H1 (cell line): ENCODE measurements at regions not wholly inside any gene's neighbourhood (a gene's known extent, or its start where the extent isn't known, plus 50 kb on each side); places are given as distances from the start of the nearest gene placed in this dataset.

ENCODE experiments used
- CTCF ChIA-PET: fragments of 300-600 bp; sonication (Branson Sonifier 250); formaldehyde crosslinking; loops from one replicate; lab custom pipeline; 2021; ENCODE audit not compliant: partially characterized antibody; lab: Charles Lee
- POLR2A ChIA-PET: fragments of 300-600 bp; sonication (Branson Sonifier 250); formaldehyde crosslinking; loops from one replicate; lab custom pipeline; 2021; ENCODE audit warnings: inconsistent platforms; ENCODE audit not compliant: partially characterized antibody; lab: Charles Lee
- DNase-seq, 2 experiments: peaks; one replicate each; pipeline versions ENCODE4 v3.0.0 to v3.0.0-alpha.2; 2010 to 2022; ENCODE audit warnings: low spot score in 2 of 2, low read depth in 1 of 2, mixed read lengths in 1 of 2
- FAIRE-seq: peaks from 2 replicates; lab custom pipeline; 2011; peaks lifted over from hg19 to GRCh38; lab: Jason Lieb, UNC
- H2AFZ ChIP-seq: 2 replicates; pipeline ENCODE4 v1.8.1; 2012; ENCODE audit warnings: low read length, inconsistent platforms
- H2AK5ac ChIP-seq: 2 replicates; pipeline ENCODE4 v1.6.1; 2013; ENCODE audit warnings: low read depth, low read length
- H2BK120ac ChIP-seq: replicated peaks from 2 replicates; pipeline ENCODE3; 2013; ENCODE audit warnings: low read depth, low read length, inconsistent platforms
- H2BK12ac ChIP-seq: 2 replicates; pipeline ENCODE4 v1.6.1; 2013; ENCODE audit warnings: low read depth, low read length
- H2BK15ac ChIP-seq: 2 replicates; pipeline ENCODE4 v1.6.1; 2013; ENCODE audit warnings: low read length
- H2BK20ac ChIP-seq: 2 replicates; pipeline ENCODE4 v1.6.1; 2013; ENCODE audit warnings: low read length
- H2BK5ac ChIP-seq: 2 replicates; pipeline ENCODE4 v1.6.1; 2013; ENCODE audit warnings: low read depth, low read length
- H3K14ac ChIP-seq: 2 replicates; pipeline ENCODE4 v1.6.1; 2013; ENCODE audit warnings: inconsistent platforms; ENCODE audit not compliant: insufficient read length
- H3K18ac ChIP-seq: 2 replicates; pipeline ENCODE4 v1.6.1; 2013; ENCODE audit warnings: low read length; ENCODE audit errors: extremely low read depth
- H3K23ac ChIP-seq: 2 replicates; pipeline ENCODE4 v1.6.1; 2013; ENCODE audit warnings: inconsistent platforms; ENCODE audit not compliant: insufficient read length
- H3K23me2 ChIP-seq: 2 replicates; pipeline ENCODE4 v1.6.1; 2013; ENCODE audit warnings: low read depth, low read length
- H3K27ac ChIP-seq: 2 replicates; pipeline ENCODE4 v1.6.1; 2011; ENCODE audit warnings: low read depth, low read length, inconsistent platforms
- H3K27me3 ChIP-seq, 4 experiments: replicated peaks in 1 of 4; 1 replicate in 1 of 4; 2 replicates in 3 of 4; pipeline versions ENCODE4 v1.6.1 to v1.8.1; 2011 to 2013; ENCODE audit warnings: low read length in 3 of 4, mild to moderate bottlenecking in 3 of 4, inconsistent platforms in 2 of 4, mixed read lengths in 2 of 4, moderate library complexity in 1 of 4; ENCODE audit not compliant: control insufficient read depth in 3 of 4, insufficient read depth in 3 of 4; ENCODE audit errors: extremely low read depth in 1 of 4
- H3K36me3 ChIP-seq, 4 experiments: 2 replicates each; pipeline versions ENCODE4 v1.6.1 to v1.8.1; 2011 to 2013; ENCODE audit warnings: mild to moderate bottlenecking in 4 of 4, low read length in 3 of 4, moderate library complexity in 2 of 4, control low read depth in 1 of 4, inconsistent platforms in 1 of 4; ENCODE audit not compliant: insufficient read depth in 4 of 4, control insufficient read depth in 2 of 4
- H3K4ac ChIP-seq: replicated peaks from 2 replicates; pipeline ENCODE3; 2013; ENCODE audit warnings: low read length, low read depth, mixed read lengths, inconsistent platforms; ENCODE audit not compliant: insufficient read length
- H3K4me1 ChIP-seq, 4 experiments: replicated peaks in 1 of 4; 1 replicate in 1 of 4; 2 replicates in 3 of 4; pipeline versions ENCODE4 v1.6.1 to v1.8.1; 2011 to 2013; ENCODE audit warnings: low read length in 3 of 4, inconsistent platforms in 2 of 4, mixed read lengths in 1 of 4; ENCODE audit not compliant: insufficient read depth in 4 of 4, control insufficient read depth in 3 of 4
- H3K4me2 ChIP-seq, 2 experiments: 2 replicates each; pipeline versions ENCODE4 v1.6.1 to v1.8.1; 2011 to 2013; ENCODE audit warnings: low read depth in 2 of 2, low read length in 2 of 2, control low read depth in 1 of 2, inconsistent platforms in 1 of 2, mild to moderate bottlenecking in 1 of 2; ENCODE audit not compliant: insufficient read depth in 1 of 2
- H3K4me3 ChIP-seq, 4 experiments: fragments of 200-600, 300-600 bp in 1 of 4; sonication (generic), shearing (Covaris generic), sonication (Bioruptor Twin) in 1 of 4; 2 replicates each; pipeline versions ENCODE4 v1.5.1 to v1.8.1; 2011 to 2016; ENCODE audit warnings: low read length in 4 of 4, low read depth in 3 of 4, control low read depth in 2 of 4, inconsistent platforms in 2 of 4, mild to moderate bottlenecking in 2 of 4, mixed read lengths in 1 of 4, moderate library complexity in 1 of 4; ENCODE audit not compliant: insufficient read depth in 2 of 4; ENCODE audit errors: extremely low read depth in 1 of 4
- H3K56ac ChIP-seq: replicated peaks from 2 replicates; pipeline ENCODE3; 2013; ENCODE audit warnings: low read depth, mild to moderate bottlenecking, mixed read lengths, low read length, inconsistent platforms; ENCODE audit not compliant: insufficient read length
- H3K79me1 ChIP-seq: 2 replicates; pipeline ENCODE4 v1.6.1; 2013; ENCODE audit warnings: low read depth, low read length, control low read depth
- H3K79me2 ChIP-seq, 2 experiments: 2 replicates each; pipeline versions ENCODE4 v1.6.1 to v1.8.1; 2012 to 2013; ENCODE audit warnings: low read length in 2 of 2, mild to moderate bottlenecking in 2 of 2, inconsistent platforms in 1 of 2; ENCODE audit not compliant: insufficient read depth in 2 of 2, control insufficient read depth in 1 of 2
- H3K9ac ChIP-seq, 4 experiments: replicated peaks in 1 of 4; 1 replicate in 1 of 4; 2 replicates in 3 of 4; pipeline versions ENCODE4 v1.6.1 to v1.8.1; 2011 to 2013; ENCODE audit warnings: low read depth in 3 of 4, low read length in 3 of 4, control low read depth in 2 of 4, mild to moderate bottlenecking in 2 of 4, moderate library complexity in 2 of 4, inconsistent platforms in 1 of 4; ENCODE audit errors: extremely low read depth in 1 of 4
- H3K9me3 ChIP-seq, 2 experiments: 2 replicates each; pipeline versions ENCODE4 v1.6.1 to v1.8.1; 2012 to 2013; ENCODE audit warnings: mild to moderate bottlenecking in 2 of 2, moderate library complexity in 2 of 2, control low read depth in 1 of 2, inconsistent platforms in 1 of 2, low read depth in 1 of 2, low read length in 1 of 2, mixed read lengths in 1 of 2; ENCODE audit not compliant: insufficient read depth in 2 of 2
- H4K20me1 ChIP-seq, 2 experiments: replicated peaks in 1 of 2; 2 replicates each; pipeline versions ENCODE3 to v1.8.1; 2011 to 2013; ENCODE audit warnings: inconsistent platforms in 2 of 2, low read length in 2 of 2, mild to moderate bottlenecking in 1 of 2; ENCODE audit not compliant: insufficient read depth in 2 of 2, control insufficient read depth in 1 of 2
- H4K5ac ChIP-seq: 2 replicates; pipeline ENCODE4 v1.6.1; 2013; ENCODE audit warnings: low read length, low read depth, mixed read lengths, inconsistent platforms; ENCODE audit not compliant: insufficient read length
- H4K8ac ChIP-seq: 2 replicates; pipeline ENCODE4 v1.8.0; 2013; ENCODE audit warnings: mild to moderate bottlenecking, moderate library complexity, low read length, inconsistent platforms; ENCODE audit not compliant: insufficient read depth; ENCODE audit errors: extremely low read depth
- H4K91ac ChIP-seq: replicated peaks from 2 replicates; pipeline ENCODE3; 2013; ENCODE audit warnings: low read length, mixed read lengths, inconsistent platforms; ENCODE audit not compliant: insufficient read length
- ASH2L ChIP-seq: fragments of 200-600, 300-600 bp; sonication (generic); IDR thresholded peaks from one replicate; pipeline ENCODE4 v1.7.1; 2017; ENCODE audit warnings: low read length
- CHD1 ChIP-seq: IDR thresholded peaks from 2 replicates; pipeline ENCODE4 v1.6.1; 2012; ENCODE audit warnings: low read depth, low read length, improper control_type of control experiment
- CTBP2 ChIP-seq: IDR thresholded peaks from 2 replicates; pipeline ENCODE4 v1.7.0; 2011; ENCODE audit warnings: borderline replicate concordance, mild to moderate bottlenecking, moderate library complexity, mixed read lengths, low read length; ENCODE audit not compliant: insufficient read depth, insufficient read length
- EGR1 ChIP-seq: IDR thresholded peaks from 2 replicates; pipeline ENCODE4 v1.6.1; 2011; ENCODE audit warnings: low read depth, low read length, borderline replicate concordance
- JUND ChIP-seq: IDR thresholded peaks from 2 replicates; pipeline ENCODE4 v1.6.1; 2011; ENCODE audit warnings: mild to moderate bottlenecking, improper control_type of control experiment, low read length
- NRF1 ChIP-seq: IDR thresholded peaks from 2 replicates; pipeline ENCODE4 v1.6.1; 2011; ENCODE audit warnings: mild to moderate bottlenecking, low read depth, low read length, improper control_type of control experiment
- POLR2A ChIP-seq, 2 experiments: IDR thresholded peaks; 1 replicate in 1 of 2; 2 replicates in 1 of 2; pipeline ENCODE4 v1.6.1; 2011; ENCODE audit warnings: low read depth in 2 of 2, low read length in 2 of 2, mild to moderate bottlenecking in 2 of 2; ENCODE audit errors: control extremely low read depth in 1 of 2
- RAD21 ChIP-seq, 2 experiments: IDR thresholded peaks in 1 of 2; conservative IDR thresholded peaks in 1 of 2; 2 replicates each; pipeline ENCODE4 v1.6.1; 2011; ENCODE audit warnings: low read depth in 2 of 2, low read length in 2 of 2, improper control_type of control experiment in 1 of 2, inconsistent platforms in 1 of 2, mild to moderate bottlenecking in 1 of 2, moderate library complexity in 1 of 2
- RBBP5 ChIP-seq: IDR thresholded peaks from 2 replicates; pipeline ENCODE4 v1.7.1; 2012; ENCODE audit warnings: low read depth, mild to moderate bottlenecking, inconsistent platforms, low read length, moderate library complexity, borderline replicate concordance
- RXRA ChIP-seq: IDR thresholded peaks from 2 replicates; pipeline ENCODE4 v1.6.1; 2011; ENCODE audit warnings: low read depth, mild to moderate bottlenecking, low read length, moderate library complexity; ENCODE audit not compliant: insufficient read depth
- SUZ12 ChIP-seq: fragments of 200-600 bp; sonication (generic); IDR thresholded peaks from 2 replicates; pipeline ENCODE4 v1.6.1; 2012; ENCODE audit warnings: mild to moderate bottlenecking, inconsistent platforms, low read length, moderate library complexity, mixed read lengths
- USF2 ChIP-seq: IDR thresholded peaks from 2 replicates; pipeline ENCODE4 v1.6.1; 2011; ENCODE audit warnings: low read length, improper control_type of control experiment
- WGBS, 2 experiments: shearing (Covaris generic) in 1 of 2; methylation state at CpG; one replicate each; pipeline versions ENCODE4 v1.1.6 to v1.1.7; 2013 to 2015; ENCODE audit warnings: low lambda C conversion rate in 2 of 2, mixed read lengths in 2 of 2, inconsistent platforms in 1 of 2, low coverage in 1 of 2, missing lambda C conversion rate in 1 of 2; ENCODE audit not compliant: insufficient replicate concordance in 2 of 2, insufficient coverage in 1 of 2, insufficient read length in 1 of 2; ENCODE audit errors: extremely low coverage in 1 of 2, missing lambda C conversion rate in 1 of 2; 5-methylcytosine and 5-hydroxymethylcytosine counted together

- Histone ChIP-seq H3K9ac (no peak overlapping the region), H3K27me3 (no peaks in the 10 kb centered on the region), H2BK15ac (no peak overlapping the region), H2BK5ac (no peak overlapping the region), H3K36me3 (no peaks in the 10 kb centered on the region), H3K79me2 (no peaks in the 10 kb centered on the region), H3K18ac (no peak overlapping the region), H4K5ac (no peak overlapping the region), H3K14ac (no peak overlapping the region), H4K8ac (no peak overlapping the region), H3K9me3 (no peaks in the 10 kb centered on the region), H3K23ac (no peak overlapping the region), H3K56ac (no peak overlapping the region), H4K20me1 (no peaks in the 10 kb centered on the region), H2BK120ac (no peak overlapping the region), H4K91ac (no peak overlapping the region), H2BK20ac (no peak overlapping the region), H2BK12ac (no peak overlapping the region), H3K79me1 (no peaks in the 10 kb centered on the region), H2AK5ac (no peak overlapping the region), H3K4me2 (no peak overlapping the region), H3K23me2 (no peaks in the 10 kb centered on the region; the same call in 1 of the 2 replicates), H2AFZ (no peak overlapping the region), H3K4ac (no peak overlapping the region), H3K27ac (no peak overlapping the region), H3K4me3 (no peak overlapping the region), H3K4me1 (no peaks in the 10 kb centered on the region)
- POLR2A ChIA-PET = no interaction called here
- FAIRE-seq (no peak), DNase-seq (no peak)
- WGBS, 2 experiments = 89% methylated on average over 6 of the region's 6 CpGs; no CpG with 5 or more reads in 1 of the 2 experiments
- CTCF ChIA-PET = interaction anchor here (1.0 to 3.2 kb wide), 5 partner anchors 8 to 178 kb away, joined by 3 to 18 read pairs (median 5); no protein-coding TSS in a partner anchor
- TF ChIP-seq RAD21 (IDR thresholded peaks at IDR 0.05 in 1 of 2, conservative IDR thresholded peaks at IDR 0.05 in 1 of 2; ENCODE audit: low read depth in 2 of 2, low read length in 2 of 2) (no peak), POLR2A (IDR thresholded peaks at IDR 0.05; ENCODE audit: control extremely low read depth in 1 of 2, low read depth in 2 of 2, low read length in 2 of 2) (no peak), CHD1 (no peak), RBBP5 (no peak), EGR1 (no peak), SUZ12 (no peak), CTBP2 (no peak), USF2 (no peak), RXRA (no peak), JUND (no peak), ASH2L (no peak), NRF1 (no peak)
Measured at GRCh38 chr21:38178653-38179470, 77.9 kb upstream of the KCNJ15 start.
